GM21529 (cell line): ENCODE measurements at regions not wholly inside any gene's neighbourhood (a gene's known extent, or its start where the extent isn't known, plus 50 kb on each side); places are given as distances from the start of the nearest gene placed in this dataset.

Experiments
- ATAC-seq: cut with Tn5 transposase; IDR thresholded peaks from one replicate; pipeline ENCODE4 v1.9.1; 2021; ENCODE audit not compliant: unreplicated experiment

- ATAC-seq: no peak
Measured at GRCh38 chr15:25972141-25972675, 109.1 kb upstream of the ATP10A start.

- ATAC-seq: no peak
Measured at GRCh38 chr15:25971053-25971452, 107.9 kb upstream of the ATP10A start.

GRCh38 chr15:25969886-25970285, 106.8 kb upstream of the ATP10A start:
- ATAC-seq: no peak

GRCh38 chr15:25967116-25967515, 104.0 kb upstream of the ATP10A start:
- no peak for ATAC-seq

- ATAC-seq: no peak
Measured at GRCh38 chr15:25965326-25965725, 102.2 kb upstream of the ATP10A start.

- no peak for ATAC-seq
Measured at GRCh38 chr15:25960273-25960672, 97.1 kb upstream of the ATP10A start.

GRCh38 chr15:25959100-25959499, 96.0 kb upstream of the ATP10A start:
- ATAC-seq: no peak

- no peak for ATAC-seq
Measured at GRCh38 chr15:25955628-25956027, 92.5 kb upstream of the ATP10A start.

GRCh38 chr15:25954398-25954797, 91.3 kb upstream of the ATP10A start:
- ATAC-seq: no peak

- no peak for ATAC-seq
Measured at GRCh38 chr15:25950014-25950413, 86.9 kb upstream of the ATP10A start.

- ATAC-seq: no peak
Measured at GRCh38 chr15:25947323-25948314, 84.5 kb upstream of the ATP10A start.

- no peak for ATAC-seq
Measured at GRCh38 chr15:25946241-25946805, 83.2 kb upstream of the ATP10A start.

GRCh38 chr15:25944386-25944785, 81.3 kb upstream of the ATP10A start:
- no peak for ATAC-seq

GRCh38 chr15:25943831-25944230, 80.7 kb upstream of the ATP10A start:
- no peak for ATAC-seq

GRCh38 chr15:25939122-25939521, 76.0 kb upstream of the ATP10A start:
- peak; percentile 80 for ATAC-seq

GRCh38 chr15:25937796-25938195, 74.7 kb upstream of the ATP10A start:
- no peak for ATAC-seq

GRCh38 chr15:25936004-25936403, 72.9 kb upstream of the ATP10A start:
- no peak for ATAC-seq

GRCh38 chr15:25933456-25934158, 70.5 kb upstream of the ATP10A start:
- peak; percentile 55 for ATAC-seq

GRCh38 chr15:25932696-25933095, 69.6 kb upstream of the ATP10A start:
- no peak for ATAC-seq

GRCh38 chr15:25931851-25932250, 68.7 kb upstream of the ATP10A start:
- no peak for ATAC-seq

- no peak for ATAC-seq
Measured at GRCh38 chr15:25930931-25931330, 67.8 kb upstream of the ATP10A start.
